ENCODE measurements at regions not wholly inside any gene's neighbourhood (a gene's known extent, or its start where the extent isn't known, plus 50 kb on each side); places are given as distances from the start of the nearest gene placed in this dataset.

- TF ChIP-seq POLR2AphosphoS5 (IDR thresholded peaks at IDR 0.05; ENCODE audit: low read depth, low read length) (no peak), TAF1 (IDR thresholded peaks at IDR 0.05; ENCODE audit: borderline replicate concordance, low read depth, low read length) (no peak)
Measured at GRCh38 chr2:183935005-183935404, 663.3 kb upstream of the ZNF804A start.
